SK-N-SH treated with all-trans-retinoic acid at 6 μM for 48 hours (cell line): ENCODE measurements at regions not wholly inside any gene's neighbourhood (a gene's known extent, or its start where the extent isn't known, plus 50 kb on each side); places are given as distances from the start of the nearest gene placed in this dataset.

Experiments
- ATAC-seq: fragments of 200-7000 bp; cut with Tn5 transposase; 3 replicates; pipeline ENCODE4 v1.9.1; 2020; ENCODE audit warnings: mild to moderate bottlenecking, moderate library complexity
- ARNTL ChIP-seq: fragments of 450-650 bp; formaldehyde crosslinking; IDR thresholded peaks from 2 replicates; pipeline ENCODE4 v1.5.0; 2020; ENCODE audit warnings: low read depth, mild to moderate bottlenecking, moderate library complexity, borderline replicate concordance
- BACH2 ChIP-seq: fragments of 250-450 bp; sonication (Bioruptor Pico); IDR thresholded peaks from 2 replicates; pipeline ENCODE4 v1.9.0; 2021; ENCODE audit warnings: mild to moderate bottlenecking, borderline replicate concordance
- CREB5 ChIP-seq: fragments of 250-450 bp; sonication (Bioruptor Pico); IDR thresholded peaks from 2 replicates; pipeline ENCODE4 v1.5.1; 2020; ENCODE audit warnings: low read depth, mild to moderate bottlenecking, moderate library complexity
- CSRNP3 ChIP-seq: fragments of 250-450 bp; sonication (Bioruptor Pico); IDR thresholded peaks from 2 replicates; pipeline ENCODE4 v1.5.1; 2021; ENCODE audit warnings: mild to moderate bottlenecking, moderate library complexity
- ESRRG ChIP-seq: fragments of 250-450 bp; sonication (Bioruptor Pico); IDR thresholded peaks from 2 replicates; pipeline ENCODE4 v1.6.1; 2021; ENCODE audit warnings: mild to moderate bottlenecking
- GLIS3 ChIP-seq: fragments of 250-450 bp; sonication (Bioruptor Pico); IDR thresholded peaks from 2 replicates; pipeline ENCODE4 v1.5.0; 2020; ENCODE audit warnings: mild to moderate bottlenecking, moderate library complexity
- ISL1 ChIP-seq: fragments of 250-450 bp; sonication (Bioruptor Pico); IDR thresholded peaks from 2 replicates; pipeline ENCODE4 v2.1.2; 2022; ENCODE audit warnings: mild to moderate bottlenecking, moderate library complexity
- OSR1 ChIP-seq: fragments of 250-450 bp; sonication (Bioruptor Pico); IDR thresholded peaks from 2 replicates; pipeline ENCODE4 v1.8.0; 2022; ENCODE audit warnings: moderate library complexity, mild to moderate bottlenecking, inconsistent platforms
- POU6F1 ChIP-seq: fragments of 250-450 bp; sonication (Bioruptor Pico); IDR thresholded peaks from 2 replicates; pipeline ENCODE4 v1.8.0; 2021; ENCODE audit warnings: low read depth, mild to moderate bottlenecking, moderate library complexity, borderline replicate concordance
- PPARA ChIP-seq: fragments of 250-450 bp; sonication (Bioruptor Pico); IDR thresholded peaks from 2 replicates; pipeline ENCODE4 v1.5.0; 2020; ENCODE audit warnings: mild to moderate bottlenecking, borderline replicate concordance
- RARB ChIP-seq: fragments of 250-450 bp; sonication (Bioruptor Pico); IDR thresholded peaks from 2 replicates; pipeline ENCODE4 v1.8.0; 2021; ENCODE audit warnings: mild to moderate bottlenecking, moderate library complexity
- SNAI2 ChIP-seq: fragments of 250-450 bp; sonication (Bioruptor Pico); IDR thresholded peaks from 2 replicates; pipeline ENCODE4 v1.5.0; 2020; ENCODE audit warnings: mild to moderate bottlenecking, moderate library complexity
- TSHZ2 ChIP-seq: fragments of 250-450 bp; sonication (Bioruptor Pico); IDR thresholded peaks from 2 replicates; pipeline ENCODE4 v1.5.0; 2020; ENCODE audit warnings: mild to moderate bottlenecking, moderate library complexity
- ZC3H10 ChIP-seq: fragments of 250-450 bp; sonication (Bioruptor Pico); IDR thresholded peaks from 2 replicates; pipeline ENCODE4 v1.5.1; 2021; ENCODE audit warnings: mild to moderate bottlenecking, moderate library complexity
- ZFP3 ChIP-seq: fragments of 250-450 bp; sonication (Bioruptor Pico); IDR thresholded peaks from 2 replicates; pipeline ENCODE4 v1.5.0; 2020; ENCODE audit warnings: mild to moderate bottlenecking, moderate library complexity
- ZFP30 ChIP-seq: fragments of 450-650 bp; formaldehyde crosslinking; IDR thresholded peaks from 2 replicates; pipeline ENCODE4 v1.5.0; 2022; ENCODE audit warnings: mild to moderate bottlenecking, moderate library complexity
- ZNF565 ChIP-seq: fragments of 450-650 bp; formaldehyde crosslinking; conservative IDR thresholded peaks from 2 replicates; pipeline ENCODE4 v1.5.0; 2020; ENCODE audit warnings: low read depth, mild to moderate bottlenecking, moderate library complexity
- ZNF70 ChIP-seq: fragments of 450-650 bp; formaldehyde crosslinking; IDR thresholded peaks from 2 replicates; pipeline ENCODE4 v1.5.0; 2020; ENCODE audit warnings: mild to moderate bottlenecking, moderate library complexity
- ZNF8 ChIP-seq: fragments of 450-650 bp; formaldehyde crosslinking; IDR thresholded peaks from 2 replicates; pipeline ENCODE4 v1.5.0; 2020; ENCODE audit warnings: mild to moderate bottlenecking, moderate library complexity

GRCh38 chr10:47062441-47063200 is 151.4 kb downstream of the PTPN20 start:
- no peak for ATAC-seq
- TF ChIP-seq RARB (CRISPR knock-in tag), result no peak

GRCh38 chr10:47063858-47064257 is 152.6 kb downstream of the PTPN20 start:
- TF ChIP-seq ZFP3 (CRISPR knock-in tag) (no peak), POU6F1 (CRISPR knock-in tag) (no peak), GLIS3 (CRISPR knock-in tag) (no peak), BACH2 (CRISPR knock-in tag) (no peak), ZFP30 (no peak), ZNF565 (no peak), ESRRG (CRISPR knock-in tag) (no peak), RARB (CRISPR knock-in tag) (no peak), ZNF70 (CRISPR knock-in tag) (no peak), SNAI2 (CRISPR knock-in tag) (no peak), CREB5 (CRISPR knock-in tag) (no peak), ZC3H10 (no peak)
- no peak for ATAC-seq

GRCh38 chr10:47065903-47066302 is 154.7 kb downstream of the PTPN20 start:
- ATAC-seq, result no peak

GRCh38 chr10:47067949-47068940 is 157.0 kb downstream of the PTPN20 start:
- ATAC-seq, result no peak
- no peak for TF ChIP-seq ZNF565
- no peak for TF ChIP-seq ARNTL (CRISPR knock-in tag)
- TF ChIP-seq ZNF8 (CRISPR knock-in tag), result no peak
- TF ChIP-seq ZC3H10, result no peak
- TF ChIP-seq ZNF70 (CRISPR knock-in tag), result no peak
- TF ChIP-seq SNAI2 (CRISPR knock-in tag), result no peak
- TF ChIP-seq POU6F1 (CRISPR knock-in tag), result no peak
- TF ChIP-seq PPARA, result no peak
- TF ChIP-seq RARB (CRISPR knock-in tag), result no peak
- no peak for TF ChIP-seq ESRRG (CRISPR knock-in tag)
- TF ChIP-seq ISL1 (CRISPR knock-in tag), result no peak
- TF ChIP-seq ZFP30, result no peak
- TF ChIP-seq BACH2 (CRISPR knock-in tag), result no peak
- TF ChIP-seq, all 23 proteins: peak for 0

More at GRCh38 chr10:47065903-47066302, 154.7 kb downstream of the PTPN20 start:
- TF ChIP-seq ZFP3 (CRISPR knock-in tag) (no peak), GLIS3 (CRISPR knock-in tag) (no peak), OSR1 (CRISPR knock-in tag) (no peak)

GRCh38 chr10:47070541-47070940 is 159.3 kb downstream of the PTPN20 start:
- ATAC-seq, result no peak
- TF ChIP-seq CREB5 (CRISPR knock-in tag) (no peak), BACH2 (CRISPR knock-in tag) (no peak), ZFP3 (CRISPR knock-in tag) (no peak), ZC3H10 (no peak), GLIS3 (CRISPR knock-in tag) (no peak), ARNTL (CRISPR knock-in tag) (no peak), TSHZ2 (CRISPR knock-in tag) (no peak), CSRNP3 (CRISPR knock-in tag) (no peak), SNAI2 (CRISPR knock-in tag) (no peak)
